K562 (cell line): ENCODE measurements at regions not wholly inside any gene's neighbourhood (a gene's known extent, or its start where the extent isn't known, plus 50 kb on each side); places are given as distances from the start of the nearest gene placed in this dataset.

Experiments used
- ATAC-seq: fragments of 200-7000 bp; cut with Tn5 transposase; 3 replicates; pipeline ENCODE4 v1.9.1; 2020; ENCODE audit warnings: moderate library complexity
- BruUV-seq: library from RNA; stranded (reverse); fragments of 400-500 nt; replicated peaks from 2 replicates; lab custom pipeline; 2021; lab: Mats Ljungman, UMichigan
- CTCF ChIA-PET: fragments of 300-600 bp; formaldehyde crosslinking; extraction: SDS; loops from one replicate; lab custom pipeline; 2021; ENCODE audit warnings: low intra/inter-chr PET ratio; lab: Yijun Ruan, JAX
- POLR2A ChIA-PET: fragments of 300-600, 350-650 bp; sonication (Branson Sonifier 250); formaldehyde crosslinking; extraction: SDS; loops from one replicate; lab custom pipeline; 2021; ENCODE audit warnings: antibody characterized with exemption, inconsistent platforms; lab: Yijun Ruan, JAX
- DNase-seq, 4 experiments: peaks; one replicate each; pipeline versions ENCODE4 v3.0.0 to v3.0.0-alpha.2; 2011 to 2018; ENCODE audit warnings: low spot score in 3 of 4, mixed read lengths in 3 of 4; ENCODE audit errors: extremely low read depth in 1 of 4
- FAIRE-seq: peaks from 2 replicates; lab custom pipeline; 2011; peaks lifted over from hg19 to GRCh38; lab: Jason Lieb, UNC
- H2AFZ ChIP-seq: 2 replicates; pipeline ENCODE4 v1.6.0; 2011; ENCODE audit warnings: low read depth, low read length, control low read depth, inconsistent platforms
- H3K27ac ChIP-seq: fragments of 200-600 bp; 3 replicates; pipeline ENCODE4 v1.8.0; 2011; ENCODE audit warnings: low read depth, mild to moderate bottlenecking, control low read depth, inconsistent platforms, low read length, moderate library complexity, mixed read lengths; ENCODE audit errors: extremely low read depth
- H3K27me3 ChIP-seq, 2 experiments: fragments of 300-600 bp in 1 of 2; 2 replicates in 1 of 2; 3 replicates in 1 of 2; pipeline versions ENCODE4 v1.6.0 to v1.8.0; 2011; ENCODE audit warnings: inconsistent platforms in 2 of 2, low read length in 2 of 2, mild to moderate bottlenecking in 1 of 2, mixed read lengths in 1 of 2, moderate library complexity in 1 of 2; ENCODE audit not compliant: control insufficient read depth in 2 of 2, insufficient read depth in 2 of 2
- H3K36me3 ChIP-seq: fragments of 300-600 bp; 3 replicates; pipeline ENCODE4 v1.8.0; 2011; ENCODE audit warnings: mild to moderate bottlenecking, low read length, inconsistent platforms; ENCODE audit not compliant: control insufficient read depth, insufficient read depth
- H3K4me1 ChIP-seq, 2 experiments: fragments of 200-600 bp in 1 of 2; replicated peaks in 1 of 2; 2 replicates in 1 of 2; 3 replicates in 1 of 2; pipeline versions ENCODE4 v1.5.1 to v1.8.0; 2011; ENCODE audit warnings: inconsistent platforms in 2 of 2, low read length in 2 of 2, mild to moderate bottlenecking in 1 of 2, mixed read lengths in 1 of 2, moderate library complexity in 1 of 2; ENCODE audit not compliant: control insufficient read depth in 2 of 2, insufficient read depth in 2 of 2
- H3K4me2 ChIP-seq: 2 replicates; pipeline ENCODE4 v1.6.1; 2011; ENCODE audit warnings: low read length, control low read depth, inconsistent platforms, mixed read lengths; ENCODE audit not compliant: insufficient read depth
- H3K4me3 ChIP-seq: fragments of 200-600 bp; sonication (generic), shearing (Covaris generic); 2 replicates; pipeline ENCODE4 v1.5.1; 2016; ENCODE audit warnings: control low read depth, inconsistent platforms
- H3K79me2 ChIP-seq: fragments of 200-600 bp; 3 replicates; pipeline ENCODE4 v1.8.0; 2011; ENCODE audit warnings: low read length, inconsistent platforms; ENCODE audit not compliant: control insufficient read depth, insufficient read depth
- H3K9ac ChIP-seq, 2 experiments: 2 replicates each; pipeline versions ENCODE4 v1.6.0 to v1.6.1; 2011; ENCODE audit warnings: low read depth in 2 of 2, low read length in 2 of 2, control low read depth in 1 of 2, inconsistent platforms in 1 of 2, mild to moderate bottlenecking in 1 of 2, mixed read lengths in 1 of 2; ENCODE audit not compliant: insufficient read depth in 1 of 2
- H3K9me1 ChIP-seq: one replicate; pipeline ENCODE4 v1.6.0; 2011; ENCODE audit warnings: inconsistent platforms, mild to moderate bottlenecking, low read length, moderate library complexity; ENCODE audit not compliant: control insufficient read depth, insufficient read depth
- H3K9me3 ChIP-seq: replicated peaks from 2 replicates; pipeline ENCODE4 v1.5.1; 2011; ENCODE audit warnings: low read depth, low read length, inconsistent platforms; ENCODE audit not compliant: control insufficient read depth, insufficient read depth
- H4K20me1 ChIP-seq: replicated peaks from 2 replicates; pipeline ENCODE4 v1.6.1; 2011; ENCODE audit warnings: low read length, inconsistent platforms, mixed read lengths; ENCODE audit not compliant: control insufficient read depth, insufficient read depth
- CLOCK ChIP-seq: fragments of 250-450 bp; sonication (Bioruptor Pico); IDR thresholded peaks from 2 replicates; pipeline ENCODE4 v1.4.0; 2020; ENCODE audit warnings: mild to moderate bottlenecking, moderate library complexity, borderline replicate concordance
- MAFG ChIP-seq: fragments of 450-650 bp; conservative IDR thresholded peaks from 2 replicates; pipeline ENCODE4 v1.6.1; 2016; ENCODE audit warnings: missing genetic modification characterization, missing compliant biosample characterization
- WGBS: fragments of 100-300 bp; shearing (Covaris generic); methylation state at CpG from one replicate; pipeline ENCODE4 v1.1.6; 2016; ENCODE audit warnings: low coverage, mixed read lengths; ENCODE audit not compliant: insufficient coverage; ENCODE audit errors: missing lambda C conversion rate; 5-methylcytosine and 5-hydroxymethylcytosine counted together
- in situ Hi-C: fragments of 300-500 bp; cut with MboI; formaldehyde crosslinking; loops from 4 replicates; pipeline ENCODE4 v1.15.0; 2018; ENCODE audit warnings: inconsistent platforms, mixed read lengths
- intact Hi-C: fragments of 100-400 bp; cut with micrococcal nuclease; formaldehyde crosslinking; loops from 2 replicates; pipeline ENCODE4 v1.14.2; 2022
- TF ChIP-seq, protein P1 (sequence below): sonication (generic); formaldehyde crosslinking; IDR thresholded peaks from 2 replicates; pipeline ENCODE4 v1.8.1; 2022; ENCODE audit warnings: missing genetic modification reagents

- H3K9ac ChIP-seq, result no peak overlapping the region
- no peaks in the 10 kb centered on the region for H3K36me3 ChIP-seq
- intact Hi-C loops, result no loop called here
- DNase-seq (no peak), FAIRE-seq (no peak), ATAC-seq (no peak)
- POLR2A ChIA-PET, result no interaction called here
- no peaks in the 10 kb centered on the region for H4K20me1 ChIP-seq
- no peaks in the 10 kb centered on the region for H3K27me3 ChIP-seq
- no TSS peak for BruUV-seq
- CTCF ChIA-PET, result no interaction called here
- in situ Hi-C loops, result no loop called here
- no peaks in the 10 kb centered on the region for H3K9me3 ChIP-seq
- H3K4me2 ChIP-seq, result no peak overlapping the region
- H3K27ac ChIP-seq, result no peak overlapping the region
- H2AFZ ChIP-seq, result no peak overlapping the region
- TF ChIP-seq CLOCK (CRISPR knock-in tag) (no peak), MAFG (tag) (0 out of 2 replicates have a peak, but pooled peaks have one; percentile 26)
- TF ChIP-seq, protein P1, sequence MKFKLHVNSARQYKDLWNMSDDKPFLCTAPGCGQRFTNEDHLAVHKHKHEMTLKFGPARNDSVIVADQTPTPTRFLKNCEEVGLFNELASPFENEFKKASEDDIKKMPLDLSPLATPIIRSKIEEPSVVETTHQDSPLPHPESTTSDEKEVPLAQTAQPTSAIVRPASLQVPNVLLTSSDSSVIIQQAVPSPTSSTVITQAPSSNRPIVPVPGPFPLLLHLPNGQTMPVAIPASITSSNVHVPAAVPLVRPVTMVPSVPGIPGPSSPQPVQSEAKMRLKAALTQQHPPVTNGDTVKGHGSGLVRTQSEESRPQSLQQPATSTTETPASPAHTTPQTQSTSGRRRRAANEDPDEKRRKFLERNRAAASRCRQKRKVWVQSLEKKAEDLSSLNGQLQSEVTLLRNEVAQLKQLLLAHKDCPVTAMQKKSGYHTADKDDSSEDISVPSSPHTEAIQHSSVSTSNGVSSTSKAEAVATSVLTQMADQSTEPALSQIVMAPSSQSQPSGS (CRISPR knock-in tag), result no peak
- H3K9me1 ChIP-seq, result no peaks in the 10 kb centered on the region
- no peaks in the 10 kb centered on the region for H3K4me1 ChIP-seq
- 3% methylated on average over 2 of the region's 2 CpGs for WGBS
- H3K79me2 ChIP-seq, result no peaks in the 10 kb centered on the region
- no peak overlapping the region for H3K4me3 ChIP-seq
Observed at GRCh38 chr6:144912474-144912873, 627.3 kb downstream of the UTRN start.
